ENCODE measurements at regions not wholly inside any gene's neighbourhood (a gene's known extent, or its start where the extent isn't known, plus 50 kb on each side); places are given as distances from the start of the nearest gene placed in this dataset.

- no peak for DNase-seq (ENCODE audit: low read depth)
- no peak overlapping the region for H3K4me3 ChIP-seq (ENCODE audit: low read depth, low read length)
Observed at GRCh38 chr12:115062741-115063140, 378.8 kb upstream of the TBX3 start.

GRCh38 chr12:115060477-115061168 is 376.6 kb upstream of the TBX3 start:
- DNase-seq (ENCODE audit: low read depth), result no peak
- no peak overlapping the region for H3K4me3 ChIP-seq (ENCODE audit: low read depth, low read length)

GRCh38 chr12:115057445-115057844 is 373.5 kb upstream of the TBX3 start:
- H3K4me3 ChIP-seq (ENCODE audit: low read depth, low read length), result no peak overlapping the region
- no peak for DNase-seq (ENCODE audit: low read depth)

DNA sequence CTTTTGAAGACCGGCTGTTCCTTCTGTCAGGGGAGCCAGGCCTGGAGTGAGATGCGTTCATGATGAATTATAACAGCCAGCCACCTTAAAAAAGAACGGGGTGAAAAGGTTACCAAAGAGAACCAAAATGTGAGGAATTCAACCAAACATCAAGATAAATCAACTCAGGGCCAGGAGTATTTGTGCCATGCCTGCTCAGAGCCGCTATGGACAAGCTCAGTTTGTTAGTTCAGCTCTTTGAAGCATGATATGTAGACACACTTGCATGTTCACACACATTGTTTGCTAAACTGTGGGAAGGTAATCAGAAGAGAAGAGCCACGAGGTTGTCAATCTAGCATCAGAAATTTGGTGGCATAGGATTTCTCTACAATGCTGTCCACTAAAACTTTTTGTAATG is 367.4 kb upstream of the TBX3 start:
- DNase-seq (ENCODE audit: low read depth), result no peak
- no peak overlapping the region for H3K4me3 ChIP-seq (ENCODE audit: low read depth, low read length)

- no peak for DNase-seq (ENCODE audit: low read depth)
- H3K4me3 ChIP-seq (ENCODE audit: low read depth, low read length), result no peak overlapping the region
Observed at GRCh38 chr12:115049614-115050013, 365.6 kb upstream of the TBX3 start.

GRCh38 chr12:115046805-115047204 is 362.8 kb upstream of the TBX3 start:
- no peak overlapping the region for H3K4me3 ChIP-seq (ENCODE audit: low read depth, low read length)
- no peak for DNase-seq (ENCODE audit: low read depth)

GRCh38 chr12:115044073-115044472 is 360.1 kb upstream of the TBX3 start:
- no peak for DNase-seq (ENCODE audit: low read depth)
- no peak overlapping the region for H3K4me3 ChIP-seq (ENCODE audit: low read depth, low read length)

DNA sequence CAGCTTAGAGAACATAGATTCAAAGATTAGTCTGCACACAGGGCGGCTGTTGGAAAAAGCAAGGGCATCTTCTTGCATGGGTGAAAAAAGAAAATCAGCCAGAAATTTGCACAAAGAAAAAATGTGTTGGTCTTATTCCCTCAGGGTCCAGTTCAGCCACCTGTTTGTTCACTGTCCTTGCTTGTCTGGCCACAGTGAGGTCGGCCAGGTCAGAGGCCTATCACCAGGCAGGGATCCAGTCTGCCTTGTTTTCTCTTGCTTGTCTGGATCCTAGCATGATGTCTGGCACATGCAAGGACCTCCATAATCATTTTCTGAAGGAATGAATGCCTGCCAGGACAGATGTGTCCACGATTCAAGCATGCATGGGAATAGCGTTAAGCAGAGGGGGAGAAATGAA is 359.1 kb upstream of the TBX3 start:
- no peak for DNase-seq (ENCODE audit: low read depth)
- H3K4me3 ChIP-seq (ENCODE audit: low read depth, low read length), result no peak overlapping the region

DNA sequence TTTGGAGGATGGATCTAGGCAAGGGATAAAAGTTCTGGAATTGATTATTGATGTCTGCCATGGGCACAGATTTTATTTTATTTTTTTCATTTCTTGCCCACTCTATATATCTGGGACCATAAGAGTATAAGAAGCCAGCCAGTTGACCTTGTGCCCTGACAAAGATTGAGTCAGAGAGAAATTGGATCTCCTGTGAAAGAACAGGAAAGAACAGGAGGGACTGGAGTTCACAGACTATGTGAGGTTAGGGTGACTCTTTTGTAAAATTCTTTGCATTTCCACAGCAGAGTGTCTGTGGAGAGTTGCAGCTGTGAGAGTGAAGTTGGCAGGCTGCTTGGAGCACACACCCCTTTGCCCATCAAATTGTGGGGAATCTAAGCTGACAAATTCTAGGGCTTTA is 358.4 kb upstream of the TBX3 start:
- DNase-seq (ENCODE audit: low read depth), result no peak
- no peak overlapping the region for H3K4me3 ChIP-seq (ENCODE audit: low read depth, low read length)

DNA sequence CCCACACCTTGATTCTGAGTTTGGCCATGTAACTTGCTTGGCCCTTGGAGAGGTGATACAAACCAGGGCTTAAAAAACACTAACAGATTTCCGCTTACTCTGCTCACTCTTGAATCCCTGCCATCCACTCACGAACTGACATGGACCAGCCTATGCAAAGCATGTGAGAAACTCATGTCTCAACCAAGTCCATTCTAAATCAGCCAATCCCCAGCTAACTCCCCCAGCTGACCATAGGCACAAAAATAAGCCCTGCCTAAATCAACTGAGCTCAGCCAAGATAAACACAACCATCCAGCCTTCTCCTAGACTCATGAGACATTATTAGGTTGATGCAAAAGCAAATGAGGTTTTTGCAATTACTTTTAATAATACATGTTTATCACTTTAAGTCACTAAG is 353.9 kb upstream of the TBX3 start:
- no peak overlapping the region for H3K4me3 ChIP-seq (ENCODE audit: low read depth, low read length)
- peak; percentile 30 for DNase-seq (ENCODE audit: low read depth)

- no peak for DNase-seq (ENCODE audit: low read depth)
Observed at GRCh38 chr12:115035535-115036107, 351.6 kb upstream of the TBX3 start.

GRCh38 chr12:115032521-115032920 is 348.5 kb upstream of the TBX3 start:
- no peak overlapping the region for H3K4me3 ChIP-seq (ENCODE audit: low read depth, low read length)
- DNase-seq (ENCODE audit: low read depth), result no peak

More at GRCh38 chr12:115035535-115036107, 351.6 kb upstream of the TBX3 start:
- no peak overlapping the region for H3K4me3 ChIP-seq (ENCODE audit: low read depth, low read length)

- H3K4me3 ChIP-seq (ENCODE audit: low read depth, low read length), result no peak overlapping the region
- no peak for DNase-seq (ENCODE audit: low read depth)
Observed at GRCh38 chr12:115030017-115030416, 346.0 kb upstream of the TBX3 start.

- DNase-seq (ENCODE audit: low read depth), result no peak
- no peak overlapping the region for H3K4me3 ChIP-seq (ENCODE audit: low read depth, low read length)
Observed at GRCh38 chr12:115024531-115024930, 340.6 kb upstream of the TBX3 start.

DNA sequence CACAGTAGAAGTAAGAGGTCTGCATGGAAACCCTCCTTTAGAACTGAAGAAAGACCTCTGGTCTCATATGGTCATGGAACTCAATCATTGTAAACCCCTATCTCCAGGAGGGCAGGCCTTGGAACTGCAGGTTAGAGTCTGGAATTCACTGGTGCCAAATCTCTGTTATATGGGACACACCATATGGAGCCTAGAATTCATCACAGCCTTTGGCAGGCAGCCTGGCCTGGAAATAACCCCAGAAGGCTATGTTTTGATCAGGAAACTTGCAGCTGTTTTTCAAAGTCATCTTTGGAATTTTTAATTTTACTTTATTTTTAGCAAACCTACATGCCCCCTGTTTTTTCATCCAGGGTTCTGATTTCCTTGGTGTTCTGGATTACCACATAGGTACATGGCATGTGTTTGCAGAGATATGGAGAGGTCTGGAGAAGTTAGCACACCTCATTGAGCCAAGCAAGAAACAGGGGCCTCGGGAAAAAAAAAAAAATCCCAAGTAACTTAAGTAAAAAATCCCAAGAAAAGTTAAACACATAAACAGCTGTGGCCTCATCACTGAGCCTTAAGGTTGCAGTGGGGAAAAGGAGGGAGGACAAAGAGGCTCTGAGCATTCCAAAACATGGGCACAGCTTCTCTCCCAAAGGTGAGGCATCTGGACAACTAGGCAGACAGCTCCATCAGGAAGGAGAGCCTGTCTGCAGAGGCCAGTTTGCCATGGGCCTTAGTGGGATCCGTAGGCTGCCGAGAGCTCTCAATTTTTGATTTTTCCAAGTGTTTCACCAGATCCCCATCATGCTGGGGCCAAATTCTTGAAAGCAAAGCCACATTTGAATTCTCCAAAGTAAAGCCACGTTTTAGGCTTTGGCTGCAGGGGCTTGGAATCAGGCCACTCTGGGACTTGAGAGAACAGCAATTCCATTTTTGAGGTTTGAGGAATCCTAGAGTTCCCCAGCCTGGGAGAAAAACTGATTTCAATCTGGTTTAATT is 339.6 kb upstream of the TBX3 start:
- DNase-seq (ENCODE audit: low read depth), result peak; percentile 25
- H3K4me3 ChIP-seq (ENCODE audit: low read depth, low read length), result no peak overlapping the region

GRCh38 chr12:115020091-115020490 is 336.1 kb upstream of the TBX3 start:
- H3K4me3 ChIP-seq (ENCODE audit: low read depth, low read length), result no peak overlapping the region
- no peak for DNase-seq (ENCODE audit: low read depth)

DNA sequence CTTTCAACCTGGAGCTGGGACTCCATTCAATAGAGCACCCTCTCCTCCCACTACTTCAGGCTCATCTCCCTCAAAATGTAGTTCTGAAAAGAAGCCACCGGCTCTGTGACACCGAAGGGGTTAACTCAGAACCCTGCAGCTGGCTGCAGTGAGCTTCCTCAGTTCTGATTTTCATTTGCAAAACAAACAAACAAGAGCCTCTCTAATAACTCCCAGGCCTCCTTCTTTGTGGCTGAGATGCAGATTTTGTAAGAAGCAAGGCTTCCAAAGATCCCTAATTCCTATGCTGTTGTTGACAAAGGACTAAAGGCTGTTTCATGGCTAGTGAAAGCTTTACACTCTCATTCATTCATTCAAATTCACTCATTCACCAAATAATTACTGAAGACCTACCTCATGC is 333.4 kb upstream of the TBX3 start:
- no peak overlapping the region for H3K4me3 ChIP-seq (ENCODE audit: low read depth, low read length)
- DNase-seq (ENCODE audit: low read depth), result no peak

- H3K4me3 ChIP-seq (ENCODE audit: low read depth, low read length), result no peak overlapping the region
- DNase-seq (ENCODE audit: low read depth), result no peak
Observed at GRCh38 chr12:115013236-115013981, 329.4 kb upstream of the TBX3 start.

DNA sequence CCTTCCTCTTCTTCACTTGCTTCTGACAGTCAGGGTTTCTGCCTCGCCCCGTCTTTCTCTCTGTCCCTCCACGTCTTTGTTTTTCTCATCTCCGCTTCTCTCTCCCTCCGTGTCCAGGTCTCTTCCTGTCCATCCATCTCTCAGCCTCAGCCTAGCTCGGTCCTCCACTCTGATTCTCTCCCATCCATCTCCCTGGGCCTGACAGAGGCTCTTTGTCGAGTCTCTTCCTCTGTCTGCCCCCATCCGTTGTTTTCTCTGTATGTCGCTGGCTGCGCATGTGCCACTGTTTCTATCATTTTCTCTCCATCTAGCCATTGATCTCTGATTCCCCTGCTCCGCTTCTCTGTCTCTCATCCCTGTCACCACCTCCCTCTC is 328.9 kb upstream of the TBX3 start:
- no peak overlapping the region for H3K4me3 ChIP-seq (ENCODE audit: low read depth, low read length)
- DNase-seq (ENCODE audit: low read depth), result no peak

- H3K4me3 ChIP-seq (ENCODE audit: low read depth, low read length), result no peak overlapping the region
Observed at GRCh38 chr12:115011703-115012102, 327.7 kb upstream of the TBX3 start.

More at GRCh38 chr12:115011703-115012102, 327.7 kb upstream of the TBX3 start:
- no peak for DNase-seq (ENCODE audit: low read depth)

Measured in skeletal muscle cell (primary cell).